SKM-1 treated with dmso at 0.1 percent for 144 hours (cell line): ENCODE measurements at regions not wholly inside any gene's neighbourhood (a gene's known extent, or its start where the extent isn't known, plus 50 kb on each side); places are given as distances from the start of the nearest gene placed in this dataset.

Experiments used
- DNase-seq: peaks from one replicate; lab custom pipeline; 2025; ENCODE audit not compliant: unreplicated experiment; lab: John Stamatoyannopoulos, UW

DNA sequence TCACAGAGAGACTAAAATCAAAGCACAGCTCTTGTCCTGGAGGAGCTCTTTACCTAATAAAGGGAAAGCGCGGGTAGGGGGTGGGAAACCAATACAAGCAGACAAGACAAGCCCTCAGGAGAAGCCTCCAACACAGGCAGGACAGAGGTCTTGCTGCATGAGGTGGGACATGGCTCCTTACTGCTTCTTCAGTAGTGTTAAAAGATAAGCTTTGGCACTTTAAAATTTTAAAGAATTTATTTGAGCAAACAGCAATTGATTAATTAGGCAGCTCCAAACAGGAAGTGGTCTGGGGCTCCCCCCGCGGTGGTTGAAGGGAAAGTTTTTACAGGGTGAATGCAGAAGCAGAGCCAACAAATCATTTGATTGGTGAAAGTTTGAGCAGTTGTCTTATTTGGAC lies 50.3 kb upstream of the MACC1 start:
- no peak for DNase-seq

DNA sequence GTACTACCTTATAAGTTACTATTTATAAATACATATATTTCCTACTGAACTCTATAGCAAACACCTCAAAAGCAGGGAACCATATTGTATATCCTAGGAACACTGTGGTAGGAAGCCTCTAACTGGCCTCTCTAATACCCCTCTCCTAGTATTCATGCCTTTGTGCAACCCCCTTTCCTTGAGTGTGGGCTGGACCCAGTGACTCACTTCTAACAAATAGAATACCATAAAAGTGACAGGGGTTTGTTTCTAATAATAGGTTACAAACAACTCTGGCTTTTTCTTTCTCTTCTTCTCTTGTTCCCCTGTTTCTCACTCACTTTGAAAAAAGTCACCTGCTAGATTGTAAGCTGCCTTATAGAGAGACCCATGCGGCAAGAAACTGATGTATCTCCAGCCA lies 51.6 kb upstream of the MACC1 start:
- DNase-seq, result no peak

DNA sequence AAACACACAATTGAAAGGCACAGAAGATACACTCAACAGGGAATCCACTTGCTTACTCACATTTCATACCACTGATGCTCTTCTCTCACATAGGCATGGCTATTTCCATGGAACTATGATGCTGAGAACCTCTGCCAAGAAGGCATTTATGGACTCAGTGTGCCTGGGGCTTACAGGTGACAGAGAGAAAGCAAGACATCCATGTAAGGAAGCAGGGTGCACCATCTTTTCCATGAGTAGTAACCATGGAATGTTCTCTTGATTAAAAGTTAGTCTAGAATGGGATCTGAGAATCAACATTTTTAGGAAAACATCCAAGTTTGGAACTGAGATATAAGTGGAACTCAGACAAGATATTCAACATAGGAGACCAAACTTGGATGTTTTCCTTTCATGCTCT lies 52.5 kb upstream of the MACC1 start:
- DNase-seq, result no peak

DNA sequence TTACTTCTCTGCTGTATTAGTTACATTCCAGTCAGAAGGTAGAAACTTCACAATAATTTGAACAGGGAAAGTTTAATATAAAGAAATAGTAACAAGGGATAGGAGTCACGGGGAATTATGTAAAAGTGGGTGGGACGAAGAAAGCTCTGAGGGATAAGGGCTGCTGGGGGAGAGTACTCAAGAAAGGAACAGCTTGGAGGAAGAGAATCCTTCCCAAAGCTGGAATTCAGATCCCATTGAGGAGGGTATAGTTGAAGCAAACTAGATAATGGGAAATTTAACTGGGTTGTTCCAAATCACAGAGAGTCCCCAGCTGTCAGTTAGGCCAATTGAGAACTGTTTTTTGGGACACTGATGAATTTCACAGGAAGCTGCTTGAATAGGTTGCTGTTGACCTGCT lies 53.2 kb upstream of the MACC1 start:
- DNase-seq, result no peak

DNA sequence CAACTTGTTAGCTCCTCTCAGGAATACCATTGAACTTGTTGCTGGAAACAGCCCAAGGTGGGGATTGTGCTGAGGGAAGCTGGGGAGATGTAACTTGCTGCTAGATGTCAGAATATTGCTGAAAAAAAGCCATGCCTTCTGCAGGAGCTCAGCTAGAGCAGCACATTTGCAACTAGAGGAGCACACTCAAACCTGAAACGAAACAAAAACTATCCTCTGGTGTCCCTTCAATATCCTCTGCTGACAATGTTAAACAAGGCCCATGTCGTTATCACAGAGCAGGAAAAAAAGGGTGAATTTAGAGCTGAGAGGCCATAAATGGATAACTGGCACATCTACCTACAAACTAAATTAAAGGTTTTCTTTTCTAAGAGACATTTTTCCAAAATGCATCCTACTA lies 53.7 kb upstream of the MACC1 start:
- DNase-seq, result no peak

DNA sequence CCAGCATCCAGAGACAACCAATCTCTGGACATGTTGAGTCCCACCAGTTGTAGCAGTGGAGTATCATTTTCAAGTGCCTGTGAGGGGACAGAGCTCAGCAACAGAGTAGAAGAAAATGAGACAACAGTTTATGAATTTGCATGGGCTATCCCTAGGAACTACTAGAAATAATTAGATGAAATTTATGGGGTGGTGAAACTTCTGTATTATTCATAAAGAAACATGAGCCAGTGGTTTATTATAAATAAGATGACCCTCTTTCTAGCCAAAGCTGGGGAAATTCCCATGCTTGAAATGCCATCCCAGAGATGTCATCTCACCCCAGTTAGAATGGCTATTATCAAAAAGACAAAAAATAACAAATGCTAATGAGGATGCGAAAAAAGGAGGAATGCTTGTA lies 55.1 kb upstream of the ITGB8 start:
- DNase-seq, result no peak

DNA sequence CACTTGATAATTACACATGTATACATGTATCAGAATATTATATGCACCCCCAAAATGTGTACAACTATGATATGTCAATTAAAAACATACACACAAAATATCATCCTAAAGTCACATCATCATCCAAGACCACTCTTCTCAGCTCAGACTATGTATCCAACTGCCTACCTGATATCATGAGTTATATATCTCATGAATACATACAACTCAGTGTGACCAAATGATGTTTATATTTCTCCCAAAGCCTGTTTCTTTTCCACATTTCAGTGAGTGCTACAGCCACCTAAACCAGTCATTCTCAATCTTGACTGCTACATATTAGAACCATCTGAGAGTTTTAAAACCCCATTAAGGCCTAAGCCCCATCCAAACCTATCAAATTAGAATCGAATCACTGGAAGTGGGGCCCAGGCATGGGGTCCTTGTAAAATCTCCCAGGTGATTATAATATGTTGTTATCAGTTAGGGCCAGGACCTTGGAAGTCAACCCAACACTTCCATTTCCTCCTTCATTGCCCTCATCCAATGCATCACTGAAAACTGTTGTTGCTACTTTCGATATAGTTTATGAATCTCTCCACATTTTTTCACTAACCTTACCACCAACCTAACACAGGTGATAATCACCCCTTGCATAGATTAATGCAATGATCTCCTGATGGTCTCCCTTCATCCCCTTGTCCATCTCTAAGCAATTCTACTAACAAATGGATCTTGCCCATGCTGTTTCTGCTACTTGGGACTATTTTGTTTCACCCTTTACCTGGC lies 53.8 kb upstream of the ITGB8 start:
- no peak for DNase-seq

DNA sequence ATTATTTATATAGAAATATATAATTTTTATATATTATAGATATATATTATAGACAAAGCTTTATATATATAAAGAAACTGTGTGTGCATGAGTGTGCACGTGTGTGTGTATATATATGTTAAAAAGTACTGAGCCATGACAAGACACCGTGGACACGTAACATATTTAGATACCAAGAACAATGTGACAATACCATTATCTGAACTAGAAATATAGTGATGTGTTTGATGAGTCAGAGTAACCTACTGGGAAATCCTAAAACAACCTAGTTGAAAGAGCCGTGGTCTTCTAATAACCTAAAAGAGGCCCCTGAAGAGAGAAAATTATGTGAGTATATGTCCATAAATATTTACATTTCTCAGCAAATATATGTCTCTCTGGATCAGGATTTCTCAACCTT lies 50.7 kb upstream of the ITGB8 start:
- peak; percentile 50 for DNase-seq

DNA sequence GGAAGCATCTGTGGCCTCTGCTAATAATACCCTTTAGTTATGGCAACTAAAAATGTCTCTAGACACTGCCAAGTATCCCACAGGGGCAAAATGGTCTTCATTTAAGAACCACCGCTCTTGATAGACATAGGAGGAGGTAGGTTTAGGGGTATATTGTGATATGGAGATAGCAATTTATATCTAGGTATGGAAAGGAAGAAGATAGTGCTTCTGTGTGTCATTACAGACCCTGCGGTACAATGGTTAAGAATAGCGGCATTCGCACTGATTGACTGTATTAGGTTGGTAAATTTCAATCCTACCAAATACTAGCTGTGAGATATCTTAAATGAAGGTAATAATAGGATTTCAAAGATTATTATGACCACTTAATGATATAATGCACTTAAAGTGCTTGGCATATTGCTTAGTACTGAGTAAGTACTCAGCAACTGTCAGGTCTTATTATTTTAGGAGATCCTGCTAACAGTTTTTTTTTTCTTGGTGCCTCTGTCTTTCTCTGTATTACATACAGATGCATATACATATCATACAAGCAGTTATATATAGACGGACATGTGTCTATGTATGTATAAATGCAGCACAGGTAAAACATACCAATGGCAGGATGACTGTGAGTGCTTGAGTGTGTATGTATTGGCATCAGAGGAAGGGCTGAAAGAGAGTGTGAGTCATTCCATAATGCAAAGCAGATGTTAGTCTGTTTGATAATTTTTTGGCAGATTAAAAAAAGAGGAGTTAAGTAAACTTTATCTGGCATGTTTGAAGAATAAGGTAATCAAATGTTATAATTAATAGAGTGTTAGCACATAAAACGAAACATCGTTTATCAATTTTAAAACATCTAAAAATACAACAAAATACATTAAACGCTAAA lies 50.0 kb upstream of the ITGB8 start:
- no peak for DNase-seq
